Gastrocnemius medialis (tissue), 4 donors: ENCODE measurements at regions not wholly inside any gene's neighbourhood (a gene's known extent, or its start where the extent isn't known, plus 50 kb on each side); places are given as distances from the start of the nearest gene placed in this dataset.

Experiments used
- ATAC-seq, 2 donors: fragments of 150-250 bp; one replicate each; pipeline ENCODE4 v1.9.1; 2016
- DNase-seq, 2 donors: peaks; one replicate each; pipeline ENCODE4 v3.0.0-alpha.2; 2019
- H3K27ac ChIP-seq, 4 donors: fragments of 200-600 bp; sonication (generic); 1 replicate in 1 of 4; 2 replicates in 3 of 4; pipeline ENCODE4 v1.5.1; 2016 to 2018; ENCODE audit warnings: mild to moderate bottlenecking in 2 of 4, moderate library complexity in 1 of 4
- H3K27me3 ChIP-seq, 3 donors: fragments of 200-600 bp; sonication (generic) in 2 of 3; 1 replicate in 1 of 3; 2 replicates in 2 of 3; pipeline versions ENCODE4 v1.5.1 to v1.6.0; 2016 to 2019; ENCODE audit warnings: mild to moderate bottlenecking in 1 of 3, moderate library complexity in 1 of 3
- H3K36me3 ChIP-seq, 2 donors: fragments of 200-600 bp; sonication (generic) in 1 of 2; one replicate each; pipeline ENCODE4 v1.5.1; 2017 to 2018
- H3K4me1 ChIP-seq, 2 donors: fragments of 200-600 bp; sonication (generic) in 1 of 2; one replicate each; pipeline ENCODE4 v1.5.1; 2016 to 2017; ENCODE audit warnings: mild to moderate bottlenecking in 2 of 2
- H3K4me3 ChIP-seq, 4 donors: fragments of 200-600 bp; sonication (generic) in 3 of 4; 1 replicate in 1 of 4; 2 replicates in 3 of 4; pipeline ENCODE4 v1.5.1; 2016 to 2019; ENCODE audit warnings: mild to moderate bottlenecking in 2 of 4
- H3K9me3 ChIP-seq, 3 donors: fragments of 200-600 bp; sonication (generic) in 2 of 3; 1 replicate in 1 of 3; 2 replicates in 2 of 3; pipeline ENCODE4 v1.5.1; 2016 to 2019
- CTCF ChIP-seq, 5 experiments: fragments of 450-650 bp in 3 of 5; fragments of 200-600 bp in 2 of 5; sonication (generic) in 2 of 5; IDR thresholded peaks in 4 of 5; conservative IDR thresholded peaks in 1 of 5; 1 replicate in 4 of 5; 2 replicates in 1 of 5; pipeline ENCODE4 v1.5.1; 2016 to 2019; ENCODE audit warnings: antibody characterized with exemption in 5 of 5, mild to moderate bottlenecking in 3 of 5, moderate library complexity in 3 of 5
- POLR2A ChIP-seq, 2 donors: fragments of 450-650 bp; IDR thresholded peaks; one replicate each; pipeline ENCODE4 v1.6.1; 2017; ENCODE audit warnings: antibody characterized with exemption in 2 of 2, mild to moderate bottlenecking in 2 of 2, moderate library complexity in 2 of 2
- in situ Hi-C, 4 donors: fragments of 200-750 bp; cut with MboI; loops; one replicate each; pipeline versions ENCODE4 v1.15.0 to v1.8.0; 2017; ENCODE audit warnings: low sequenced_read_pairs in 4 of 4
- intact Hi-C: fragments of 100-400 bp; cut with DNase I; formaldehyde crosslinking; loops from one replicate; pipeline ENCODE4 v1.15.1; 2023; ENCODE audit warnings: low total_unique reads
- microRNA counts, 2 donors: library from miRNA; unstranded; fragments of <30 nt; microRNA quantifications; one replicate each; lab custom pipeline; 2016
- microRNA-seq, 2 donors: library from miRNA; unstranded; fragments of <30 nt; microRNA quantifications; one replicate each; pipeline ENCODE4, GENCODE V29; 2016; ENCODE audit warnings: borderline replicate concordance in 2 of 2

- in situ Hi-C loops, result no loop called here
- Histone ChIP-seq H3K9me3 (no peaks in the 10 kb centered on the region), H3K4me1 (no peaks in the 10 kb centered on the region), H3K4me3 (no peak overlapping the region), H3K27ac (no peak overlapping the region), H3K27me3 (no peaks in the 10 kb centered on the region), H3K36me3 (no peaks in the 10 kb centered on the region)
- intact Hi-C loops, result no loop called here
- no peak for DNase-seq
- TF ChIP-seq POLR2A (IDR thresholded peaks at IDR 0.05), result no peak
- no peak for TF ChIP-seq CTCF (IDR thresholded peaks at IDR 0.05 in 4 of 5, conservative IDR thresholded peaks at IDR 0.05 in 1 of 5)
- no peak for ATAC-seq
Observed at GRCh38 chrX:95145848-95146490, 1472.0 kb downstream of the FAM133A start.

- DNase-seq, result no peak
- in situ Hi-C loops, result loop anchor here in 1 of 4 donors (25.0 kb wide), 1 partner anchor 109 kb away; no protein-coding TSS in a partner anchor
Observed at GRCh38 chrX:95152810-95153209, 1478.8 kb downstream of the FAM133A start.

GRCh38 chrX:95156566-95156965, 1482.6 kb downstream of the FAM133A start:
- H3K4me3 ChIP-seq, result no peak overlapping the region
- no peak for TF ChIP-seq POLR2A (IDR thresholded peaks at IDR 0.05)
- TF ChIP-seq CTCF (IDR thresholded peaks at IDR 0.05 in 4 of 5, conservative IDR thresholded peaks at IDR 0.05 in 1 of 5), result no peak
- intact Hi-C loops, result no loop called here
- H3K9me3 ChIP-seq, result no peaks in the 10 kb centered on the region
- DNase-seq, result no peak
- H3K27ac ChIP-seq, result no peak overlapping the region
- no peak for ATAC-seq
- H3K36me3 ChIP-seq, result no peaks in the 10 kb centered on the region
- H3K27me3 ChIP-seq, result no peaks in the 10 kb centered on the region
- in situ Hi-C loops, result loop anchor here in 1 of 4 donors (25.0 kb wide), 1 partner anchor 106 kb away; no protein-coding TSS in a partner anchor
- no peaks in the 10 kb centered on the region for H3K4me1 ChIP-seq

More at GRCh38 chrX:95152810-95153209, 1478.8 kb downstream of the FAM133A start:
- Histone ChIP-seq H3K4me1 (no peaks in the 10 kb centered on the region), H3K9me3 (no peaks in the 10 kb centered on the region), H3K36me3 (no peaks in the 10 kb centered on the region), H3K4me3 (no peak overlapping the region), H3K27ac (no peak overlapping the region), H3K27me3 (no peaks in the 10 kb centered on the region)
- TF ChIP-seq POLR2A (IDR thresholded peaks at IDR 0.05), result no peak
- TF ChIP-seq CTCF (IDR thresholded peaks at IDR 0.05 in 4 of 5, conservative IDR thresholded peaks at IDR 0.05 in 1 of 5), result no peak
- intact Hi-C loops, result no loop called here
- ATAC-seq, result no peak

MicroRNAs encoded in the stretch of these regions (microRNA counts, 767-probe panel; counts per million panel counts)
- 356 to 448 counts per million in 2 donors for microRNA hsa-miR-548m (lab: Ali Mortazavi, UCI)

Small RNA genes in the stretch of these regions (microRNA-seq; reads per million reads assigned to microRNA genes)
- gene MIR548M, result 0 reads per million in 2 donors
